ENCODE measurements at regions not wholly inside any gene's neighbourhood (a gene's known extent, or its start where the extent isn't known, plus 50 kb on each side); places are given as distances from the start of the nearest gene placed in this dataset.

DNA sequence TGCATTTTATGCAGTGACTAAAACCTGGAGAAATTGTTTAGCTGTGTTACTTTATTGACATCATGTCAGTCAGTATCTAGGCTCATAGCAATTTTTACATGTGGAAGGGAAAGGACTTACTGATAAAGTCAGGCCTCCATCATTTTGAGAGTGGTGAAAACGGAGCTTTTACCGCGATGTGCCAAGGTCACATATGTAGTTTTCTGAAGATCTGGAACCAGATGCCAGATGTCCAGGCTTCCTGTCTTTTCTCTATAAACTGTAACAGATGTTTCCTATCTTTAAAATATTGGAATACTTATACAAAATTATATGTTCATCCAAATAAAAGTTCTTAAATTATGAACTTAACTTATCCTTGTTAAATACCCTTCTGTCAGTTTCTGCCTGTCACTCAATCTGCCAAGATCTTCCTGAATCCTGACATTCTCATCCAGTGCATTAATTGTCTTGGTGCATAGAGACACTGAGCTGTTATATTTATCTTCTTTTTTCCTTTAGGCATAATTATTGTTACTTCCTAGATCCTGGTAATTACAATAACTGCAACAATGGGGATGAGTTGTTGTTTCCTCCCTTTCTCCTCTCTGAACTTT lies 1646.2 kb upstream of the TENM3 start:
- no peaks in the 10 kb centered on the region for H3K36me3 Mint-ChIP-seq
- H3K4me3 Mint-ChIP-seq = no peak overlapping the region

DNA sequence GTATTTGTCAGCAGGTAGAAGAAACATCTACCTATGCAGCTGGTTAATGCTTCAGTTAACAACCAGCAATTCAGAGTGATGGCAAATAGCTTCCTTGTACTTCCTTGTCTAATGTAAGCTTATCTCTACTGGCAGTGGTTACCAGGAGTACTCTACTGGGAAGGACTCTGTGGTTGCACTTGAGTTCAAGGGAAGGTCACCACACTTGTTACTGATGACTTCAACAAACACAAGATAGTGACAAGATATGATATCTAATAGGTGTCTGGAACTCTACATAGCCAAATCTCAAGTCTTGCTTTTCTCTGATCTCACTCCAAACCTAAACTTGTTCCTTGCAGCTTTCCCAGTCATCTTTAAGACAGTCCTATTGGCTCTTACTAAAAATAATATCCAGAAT lies 1644.9 kb upstream of the TENM3 start:
- no peaks in the 10 kb centered on the region for H3K36me3 Mint-ChIP-seq
- no peaks in the 10 kb centered on the region for H3K4me1 Mint-ChIP-seq
- H3K4me3 Mint-ChIP-seq = no peak overlapping the region
- no peaks in the 10 kb centered on the region for H3K27me3 Mint-ChIP-seq (ENCODE audit: low read depth in 3 of 3)
- H3K27ac Mint-ChIP-seq = no peak overlapping the region
- peaks cover 0 to 42% (median 7%) of the 10 kb centered on the region in 6 donors for H3K9me3 Mint-ChIP-seq
- peak in 2 of 3 donors; percentile 0 to 7 for DNase-seq

More for the DNA sequence above, 1646.2 kb upstream of the TENM3 start:
- DNase-seq = no peak
- Mint-ChIP-seq H3K27ac (no peak overlapping the region), H3K27me3 (ENCODE audit: low read depth in 3 of 3) (no peaks in the 10 kb centered on the region), H3K9me3 (peaks cover 0 to 38% (median 6%) of the 10 kb centered on the region in 6 donors), H3K4me1 (no peaks in the 10 kb centered on the region)

DNA sequence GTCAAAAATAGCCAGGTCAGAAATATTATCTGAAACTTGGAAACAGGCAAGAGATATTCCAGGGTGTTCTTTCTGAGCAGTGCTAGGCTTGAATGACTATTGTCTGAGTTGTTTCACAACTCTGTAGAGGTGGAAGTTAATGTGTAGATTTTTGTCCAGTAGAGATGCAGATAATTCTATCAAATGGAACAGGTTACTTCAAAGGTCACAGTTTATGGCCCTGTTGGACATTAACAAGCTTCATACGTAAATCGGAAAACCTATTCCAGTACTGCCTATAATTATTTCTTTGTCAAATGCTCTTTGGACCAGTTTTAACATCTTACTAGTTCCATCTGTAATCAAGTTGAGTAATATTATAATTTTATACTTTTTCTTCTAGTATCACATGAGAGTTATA lies 1639.4 kb upstream of the TENM3 start:
- no peak overlapping the region for H3K4me3 Mint-ChIP-seq
- no peak overlapping the region for H3K27ac Mint-ChIP-seq
- no peak for DNase-seq
- H3K9me3 Mint-ChIP-seq = peaks cover 2 to 45% (median 9%) of the 10 kb centered on the region in 6 donors
- H3K4me1 Mint-ChIP-seq = no peaks in the 10 kb centered on the region
- no peaks in the 10 kb centered on the region for H3K36me3 Mint-ChIP-seq
- H3K27me3 Mint-ChIP-seq (ENCODE audit: low read depth in 3 of 3) = no peaks in the 10 kb centered on the region

DNA sequence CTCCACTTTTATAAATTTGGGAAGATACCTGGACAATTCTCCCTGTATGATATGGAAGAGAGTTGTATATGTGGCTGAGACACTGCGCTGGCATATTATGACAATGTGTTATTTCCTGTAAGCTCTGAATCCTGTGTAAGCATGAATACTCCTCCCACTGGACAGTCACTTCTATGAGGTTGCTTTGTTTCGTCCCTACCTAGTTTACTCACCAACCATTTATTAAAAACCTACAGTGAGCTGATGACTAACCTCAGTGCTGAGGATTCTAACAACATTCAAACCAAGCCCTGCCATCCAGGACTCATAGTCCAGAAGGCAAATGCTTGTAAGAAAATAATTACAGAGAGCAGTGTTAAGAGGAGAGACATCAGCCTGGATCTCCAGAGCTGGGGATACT lies 1632.9 kb upstream of the TENM3 start:
- no peaks in the 10 kb centered on the region for H3K36me3 Mint-ChIP-seq
- H3K27me3 Mint-ChIP-seq (ENCODE audit: low read depth in 3 of 3) = peaks cover 0 to 2% (median 0%) of the 10 kb centered on the region in 3 donors

DNA sequence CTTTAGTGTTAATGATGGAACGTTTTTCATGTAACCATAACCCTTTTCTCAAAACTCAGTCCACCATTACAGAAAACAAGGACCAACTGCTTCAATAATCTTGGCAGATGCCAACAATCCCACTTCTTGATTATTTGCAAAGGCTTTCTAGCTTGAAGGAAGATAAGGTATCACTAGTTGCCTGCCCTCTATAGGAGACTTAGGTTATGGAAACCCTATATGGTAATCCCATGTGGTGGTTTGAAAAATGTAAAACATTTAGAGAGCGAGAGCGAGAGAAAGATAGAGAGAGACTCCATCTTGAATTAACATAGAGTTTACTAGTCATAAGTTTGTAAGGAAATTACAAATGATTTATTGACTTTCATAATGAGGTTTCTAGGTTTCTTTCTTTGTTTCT lies 1627.5 kb upstream of the TENM3 start:
- Mint-ChIP-seq H3K36me3 (no peaks in the 10 kb centered on the region), H3K27me3 (ENCODE audit: low read depth in 3 of 3) (peaks cover 0 to 2% (median 2%) of the 10 kb centered on the region in 3 donors), H3K9me3 (peaks cover 0 to 27% (median 3%) of the 10 kb centered on the region in 6 donors), H3K4me1 (no peaks in the 10 kb centered on the region), H3K27ac (no peak overlapping the region), H3K4me3 (no peak overlapping the region)
- no peak for DNase-seq

More for the DNA sequence above, 1632.9 kb upstream of the TENM3 start:
- H3K4me1 Mint-ChIP-seq = no peaks in the 10 kb centered on the region
- H3K9me3 Mint-ChIP-seq = peaks cover 0 to 37% (median 8%) of the 10 kb centered on the region in 6 donors
- no peak for DNase-seq
- H3K4me3 Mint-ChIP-seq = no peak overlapping the region
- no peak overlapping the region for H3K27ac Mint-ChIP-seq

DNA sequence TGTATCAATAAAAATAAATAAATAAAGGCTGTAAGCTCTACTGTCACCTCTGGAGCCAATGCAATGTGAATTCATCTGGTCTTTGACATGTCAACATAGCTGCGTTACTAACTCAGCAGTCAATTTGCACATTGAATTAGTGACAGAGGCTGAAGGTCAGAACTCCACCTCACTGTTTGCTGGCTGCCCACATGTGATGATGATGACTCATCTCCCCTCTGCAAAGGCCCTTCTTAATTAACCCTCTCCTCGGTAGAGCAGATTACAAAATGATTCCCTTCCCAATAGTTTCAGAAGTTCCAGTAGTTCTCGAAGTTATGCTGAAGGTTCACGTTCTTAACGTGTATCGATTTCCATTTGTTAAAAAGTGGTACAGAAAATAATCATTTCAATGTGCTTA lies 1626.0 kb upstream of the TENM3 start:
- Mint-ChIP-seq H3K4me3 (no peak overlapping the region), H3K36me3 (no peaks in the 10 kb centered on the region), H3K9me3 (peaks cover 0 to 25% (median 1%) of the 10 kb centered on the region in 6 donors), H3K27me3 (ENCODE audit: low read depth in 3 of 3) (peaks cover 0 to 2% (median 2%) of the 10 kb centered on the region in 3 donors), H3K27ac (no peak overlapping the region), H3K4me1 (no peaks in the 10 kb centered on the region)
- no peak for DNase-seq

DNA sequence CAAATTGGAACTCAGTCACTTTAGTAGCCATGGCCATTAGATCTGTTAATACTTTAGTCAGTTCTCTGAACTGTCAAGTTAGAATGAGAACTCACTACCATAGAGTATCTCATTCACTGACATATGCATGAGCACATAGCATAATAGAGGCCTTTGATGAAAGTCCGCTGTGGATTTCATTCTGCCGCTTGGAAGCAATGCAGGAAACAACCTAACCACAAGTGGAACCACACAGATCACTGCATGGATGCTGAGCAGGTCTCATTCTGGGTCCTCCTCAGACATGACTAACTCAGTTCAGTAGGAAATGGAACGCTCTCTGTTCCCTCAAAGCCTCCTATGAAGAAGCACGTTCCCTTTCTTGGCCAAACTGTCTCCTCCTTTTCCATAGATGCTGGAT lies 1624.8 kb upstream of the TENM3 start:
- Mint-ChIP-seq H3K27ac (no peak overlapping the region), H3K4me1 (no peaks in the 10 kb centered on the region)

DNA sequence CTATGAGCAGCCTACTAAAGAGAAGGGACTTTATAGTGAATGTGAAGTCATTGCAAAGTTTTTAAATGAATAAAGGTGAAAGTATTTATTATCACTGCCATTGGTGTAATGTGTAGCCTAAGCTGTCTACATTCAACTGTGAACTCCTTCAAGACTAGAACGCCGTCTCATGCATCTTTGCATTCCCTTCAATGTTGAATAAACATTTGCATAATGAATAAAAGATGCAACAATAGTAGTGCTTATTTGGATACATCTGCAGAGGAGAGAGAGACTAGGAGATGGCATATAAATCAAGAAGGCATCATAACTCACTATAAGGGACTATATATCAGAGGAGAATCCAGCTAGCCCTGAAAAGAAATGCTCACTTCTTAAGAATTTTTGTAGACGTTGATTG lies 1623.8 kb upstream of the TENM3 start:
- Mint-ChIP-seq H3K27ac (no peak overlapping the region), H3K27me3 (ENCODE audit: low read depth in 3 of 3) (peaks cover 0 to 2% (median 0%) of the 10 kb centered on the region in 3 donors), H3K36me3 (no peaks in the 10 kb centered on the region), H3K4me3 (no peak overlapping the region), H3K9me3 (peaks cover 0 to 34% (median 6%) of the 10 kb centered on the region in 6 donors), H3K4me1 (no peaks in the 10 kb centered on the region)
- no peak for DNase-seq

More for the DNA sequence above, 1624.8 kb upstream of the TENM3 start:
- Mint-ChIP-seq H3K27me3 (ENCODE audit: low read depth in 3 of 3) (peaks cover 0 to 2% (median 2%) of the 10 kb centered on the region in 3 donors), H3K9me3 (peaks cover 0 to 34% (median 4%) of the 10 kb centered on the region in 6 donors), H3K4me3 (no peak overlapping the region), H3K36me3 (no peaks in the 10 kb centered on the region)
- DNase-seq = no peak

DNA sequence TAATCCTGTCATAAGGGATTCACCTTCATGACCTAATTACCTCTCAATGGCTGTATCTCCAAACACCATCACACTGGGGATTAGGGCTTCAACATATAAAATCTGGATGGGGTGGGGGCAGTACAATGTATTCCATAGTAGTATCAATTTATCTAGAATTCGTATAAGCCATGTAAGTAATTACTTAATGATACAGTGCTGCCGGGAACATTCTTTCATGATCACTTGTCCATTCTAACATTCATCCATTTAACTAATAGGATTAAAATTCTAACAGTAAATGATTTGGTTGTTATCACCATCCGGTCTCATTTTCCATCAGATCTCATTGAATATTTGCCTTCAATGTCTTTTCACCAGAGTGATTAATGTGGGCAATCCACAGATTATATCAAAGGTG lies 1620.9 kb upstream of the TENM3 start:
- H3K9me3 Mint-ChIP-seq = peaks cover 0 to 30% (median 4%) of the 10 kb centered on the region in 6 donors
- DNase-seq = no peak
- H3K36me3 Mint-ChIP-seq = no peaks in the 10 kb centered on the region
- H3K27me3 Mint-ChIP-seq (ENCODE audit: low read depth in 3 of 3) = peaks cover 0 to 2% (median 0%) of the 10 kb centered on the region in 3 donors
- H3K27ac Mint-ChIP-seq = no peak overlapping the region
- H3K4me3 Mint-ChIP-seq = no peak overlapping the region
- no peaks in the 10 kb centered on the region for H3K4me1 Mint-ChIP-seq

DNA sequence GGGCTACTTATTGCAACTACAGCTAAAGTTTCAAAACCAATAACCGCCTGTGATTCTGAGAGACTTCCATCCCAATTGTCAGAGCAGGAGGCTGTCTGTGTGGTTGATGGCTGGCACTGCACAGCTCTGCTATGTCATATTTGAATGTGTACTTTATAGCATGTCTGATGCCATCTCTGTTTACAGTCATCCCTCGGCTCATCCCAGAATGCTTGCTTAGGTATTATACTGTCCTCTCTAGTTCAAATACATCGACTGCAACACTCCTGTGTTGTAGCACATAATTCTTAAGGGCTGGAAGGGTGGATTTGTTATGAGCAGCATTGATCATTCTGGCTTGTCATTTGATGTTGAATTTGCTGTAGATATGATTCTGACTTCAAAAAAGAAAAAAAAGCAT lies 1617.5 kb upstream of the TENM3 start:
- no peak for DNase-seq
- Mint-ChIP-seq H3K27ac (no peak overlapping the region), H3K4me3 (no peak overlapping the region), H3K4me1 (no peaks in the 10 kb centered on the region), H3K9me3 (peaks cover 3 to 35% (median 7%) of the 10 kb centered on the region in 6 donors), H3K36me3 (no peaks in the 10 kb centered on the region), H3K27me3 (ENCODE audit: low read depth in 3 of 3) (peaks cover 0 to 2% (median 0%) of the 10 kb centered on the region in 3 donors)

DNA sequence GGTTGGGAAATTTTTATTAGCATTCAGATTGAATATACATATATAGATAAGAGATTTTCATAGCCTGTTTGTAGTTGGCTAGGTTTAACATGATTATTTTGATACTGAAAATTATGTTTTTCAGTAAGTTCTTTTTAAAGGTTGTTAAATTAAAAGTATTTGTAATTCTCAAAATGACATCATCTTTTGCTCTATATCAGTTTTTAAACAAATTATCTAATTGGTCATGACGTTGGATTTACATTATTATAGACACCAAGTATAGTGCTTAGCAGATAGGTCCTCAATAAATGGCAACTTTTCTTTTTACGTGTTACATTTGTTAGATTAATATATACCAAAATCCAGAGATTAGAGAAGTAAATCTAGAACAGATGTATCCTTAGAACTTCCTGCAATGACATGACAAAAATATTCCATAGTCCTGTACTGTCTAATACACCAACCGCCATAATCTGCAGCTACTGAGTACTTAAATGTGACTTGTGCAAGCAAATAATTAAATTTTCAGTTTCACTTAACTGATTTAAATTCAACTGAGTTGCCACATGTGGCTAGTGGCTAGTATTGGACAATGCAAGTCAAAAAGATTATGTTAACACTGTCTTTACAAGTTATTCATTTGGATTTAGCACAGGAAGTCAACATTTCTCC lies 1613.1 kb upstream of the TENM3 start:
- no peak overlapping the region for H3K4me3 Mint-ChIP-seq

DNA sequence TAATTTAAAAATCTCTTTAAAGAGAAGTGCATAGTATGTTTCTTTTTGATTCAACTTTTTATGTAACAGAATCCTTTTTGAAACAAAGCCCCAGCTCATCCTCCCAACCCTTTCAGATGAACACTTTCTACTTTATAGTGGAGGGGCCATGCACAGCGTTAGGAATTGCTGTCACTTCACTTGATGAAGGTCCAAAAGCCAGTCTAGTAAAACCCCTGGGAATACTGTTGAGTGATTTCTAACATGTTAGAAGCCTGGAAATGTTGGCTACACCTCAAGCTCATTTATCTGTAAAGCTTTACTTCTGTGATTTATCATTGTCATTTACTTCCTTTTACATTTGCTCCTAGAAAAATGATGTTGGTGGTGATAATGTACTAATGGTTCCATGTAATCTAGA lies 1608.9 kb upstream of the TENM3 start:
- Mint-ChIP-seq H3K4me1 (no peaks in the 10 kb centered on the region), H3K9me3 (peaks cover 0 to 14% (median 3%) of the 10 kb centered on the region in 6 donors), H3K27ac (no peak overlapping the region), H3K36me3 (no peaks in the 10 kb centered on the region), H3K27me3 (ENCODE audit: low read depth in 3 of 3) (peaks cover 0 to 8% (median 0%) of the 10 kb centered on the region in 3 donors), H3K4me3 (no peak overlapping the region)
- no peak for DNase-seq

More for the DNA sequence above, 1613.1 kb upstream of the TENM3 start:
- no peak for DNase-seq
- H3K27me3 Mint-ChIP-seq (ENCODE audit: low read depth in 3 of 3) = peaks cover 0 to 8% (median 0%) of the 10 kb centered on the region in 3 donors
- peaks cover 0 to 21% (median 7%) of the 10 kb centered on the region in 6 donors for H3K9me3 Mint-ChIP-seq
- H3K36me3 Mint-ChIP-seq = no peaks in the 10 kb centered on the region
- no peaks in the 10 kb centered on the region for H3K4me1 Mint-ChIP-seq
- H3K27ac Mint-ChIP-seq = no peak overlapping the region

DNA sequence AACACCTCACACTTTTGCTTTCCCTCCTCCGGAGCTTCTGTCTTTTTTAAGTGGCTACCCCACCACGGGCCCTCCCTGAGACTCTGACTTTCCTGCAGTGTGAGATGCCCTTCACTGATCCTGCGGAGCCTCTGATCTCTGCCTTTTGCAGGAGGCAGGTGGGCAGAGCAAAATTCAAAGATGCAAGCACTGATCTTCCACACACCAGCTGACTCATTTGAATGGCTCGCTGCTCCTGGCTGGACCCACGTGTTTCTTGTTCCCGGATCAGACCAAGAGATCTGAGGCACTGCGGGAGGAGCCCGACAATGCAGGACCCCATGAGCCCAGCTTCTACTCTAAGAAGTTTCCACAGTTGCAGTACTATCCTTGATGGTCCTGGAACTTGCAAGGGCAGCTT lies 1607.9 kb upstream of the TENM3 start:
- Mint-ChIP-seq H3K27ac (no peak overlapping the region), H3K27me3 (ENCODE audit: low read depth in 3 of 3) (peaks cover 0 to 8% (median 0%) of the 10 kb centered on the region in 3 donors), H3K36me3 (no peaks in the 10 kb centered on the region), H3K4me3 (no peak overlapping the region), H3K4me1 (no peaks in the 10 kb centered on the region), H3K9me3 (peaks cover 0 to 17% (median 2%) of the 10 kb centered on the region in 6 donors)
- DNase-seq = no peak

DNA sequence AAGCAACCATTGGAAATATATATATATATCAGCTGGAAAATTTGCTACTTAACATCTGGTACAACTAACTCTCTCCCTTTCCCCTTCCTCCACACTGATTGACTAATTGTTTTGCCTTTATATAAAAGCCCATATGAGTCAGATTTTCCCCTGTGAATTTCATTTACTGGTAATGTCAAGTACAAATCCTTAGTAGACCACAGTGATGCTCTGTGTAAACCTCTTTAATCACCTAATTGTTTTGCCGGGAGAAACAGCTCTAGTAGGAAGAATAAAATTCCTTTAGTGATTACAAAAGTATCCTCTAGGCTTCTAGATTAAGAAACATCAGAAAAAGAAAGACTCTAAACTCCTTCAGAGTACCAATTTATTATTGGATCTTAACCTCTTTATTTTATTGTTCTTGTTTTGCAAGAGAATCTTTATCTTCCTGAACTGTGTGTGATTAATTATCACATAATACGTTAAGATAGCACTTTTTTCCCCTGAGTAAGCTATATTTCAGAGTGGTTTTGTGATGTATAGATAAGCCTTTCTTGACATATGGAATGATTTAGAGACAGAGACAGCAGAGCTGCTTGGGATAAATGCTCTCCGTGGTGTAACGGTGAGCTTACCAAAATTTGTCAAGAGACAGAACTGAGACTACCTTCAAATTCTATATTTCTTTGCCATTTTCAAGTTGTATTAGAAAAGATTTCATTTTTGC lies 1606.4 kb upstream of the TENM3 start:
- Mint-ChIP-seq H3K27me3 (ENCODE audit: low read depth in 3 of 3) (peaks cover 0 to 8% (median 0%) of the 10 kb centered on the region in 3 donors), H3K27ac (no peak overlapping the region), H3K36me3 (no peaks in the 10 kb centered on the region), H3K4me1 (no peaks in the 10 kb centered on the region), H3K4me3 (no peak overlapping the region), H3K9me3 (peaks cover 0 to 23% (median 3%) of the 10 kb centered on the region in 6 donors)
- DNase-seq = no peak

Data from immature natural killer cell (primary cell).